Colonic mucosa (tissue), 4 donors: ENCODE measurements at regions not wholly inside any gene's neighbourhood (a gene's known extent, or its start where the extent isn't known, plus 50 kb on each side); places are given as distances from the start of the nearest gene placed in this dataset.

Source experiments
- DNase-seq: peaks from one replicate; pipeline ENCODE4 v3.0.0-alpha.2; 2020
- H3K27ac ChIP-seq: fragments of 200-600 bp; one replicate; pipeline ENCODE4 v1.8.0; 2021
- H3K27me3 ChIP-seq: fragments of 200-600 bp; one replicate; pipeline ENCODE4 v1.8.0; 2021
- H3K36me3 ChIP-seq: fragments of 200-600 bp; one replicate; pipeline ENCODE4 v1.8.0; 2021
- H3K4me1 ChIP-seq: fragments of 200-600 bp; one replicate; pipeline ENCODE4 v1.8.0; 2021; ENCODE audit warnings: mild to moderate bottlenecking
- H3K4me3 ChIP-seq: fragments of 200-600 bp; one replicate; pipeline ENCODE4 v1.8.0; 2021
- H3K9ac ChIP-seq, 2 donors: one replicate each; pipeline ENCODE4 v1.7.0; 2013; ENCODE audit warnings: control low read depth in 2 of 2, low read depth in 2 of 2, low read length in 2 of 2
- H3K9me3 ChIP-seq: fragments of 200-600 bp; one replicate; pipeline ENCODE4 v1.8.0; 2021
- intact Hi-C: fragments of 100-400 bp; cut with DNase I; formaldehyde crosslinking; loops from one replicate; pipeline ENCODE4 v1.14.1; 2022
- TF ChIP-seq, protein P1 (sequence below): fragments of 200-600 bp; IDR thresholded peaks from one replicate; pipeline ENCODE4 v1.8.0; 2022; ENCODE audit warnings: antibody characterized with exemption, mild to moderate bottlenecking
- donor health status: healthy.
- donor health status: DM: no; HTN: no; CAD: no.
- donor health status: DM: no; HTN: no; CAD: no.

DNA sequence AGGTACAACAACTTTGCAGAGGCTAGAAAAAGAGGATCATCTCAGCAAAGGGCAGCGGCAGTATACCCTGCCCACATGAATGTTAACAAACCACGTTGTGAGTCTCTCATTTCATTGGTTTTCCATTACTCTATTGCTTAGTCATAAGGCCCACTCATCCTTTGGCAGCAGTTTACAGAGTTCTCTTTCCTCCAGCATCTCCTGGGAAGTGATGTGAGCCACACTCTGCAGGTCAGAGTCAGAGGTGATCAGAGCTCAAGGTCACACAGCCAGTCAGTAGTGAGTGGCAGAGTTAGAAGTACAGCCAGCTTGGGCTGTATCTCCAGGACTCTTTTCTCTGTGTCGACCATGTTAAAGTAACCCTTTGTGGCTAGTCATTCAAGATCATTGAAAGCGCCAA is 599.6 kb upstream of the GRAMD2B start:
- Histone ChIP-seq H3K9ac (no peak overlapping the region), H3K36me3 (no peaks in the 10 kb centered on the region), H3K9me3 (no peaks in the 10 kb centered on the region), H3K4me1 (no peaks in the 10 kb centered on the region), H3K27ac (no peak overlapping the region), H3K4me3 (no peak overlapping the region), H3K27me3 (no peaks in the 10 kb centered on the region)
- TF ChIP-seq, protein P1, sequence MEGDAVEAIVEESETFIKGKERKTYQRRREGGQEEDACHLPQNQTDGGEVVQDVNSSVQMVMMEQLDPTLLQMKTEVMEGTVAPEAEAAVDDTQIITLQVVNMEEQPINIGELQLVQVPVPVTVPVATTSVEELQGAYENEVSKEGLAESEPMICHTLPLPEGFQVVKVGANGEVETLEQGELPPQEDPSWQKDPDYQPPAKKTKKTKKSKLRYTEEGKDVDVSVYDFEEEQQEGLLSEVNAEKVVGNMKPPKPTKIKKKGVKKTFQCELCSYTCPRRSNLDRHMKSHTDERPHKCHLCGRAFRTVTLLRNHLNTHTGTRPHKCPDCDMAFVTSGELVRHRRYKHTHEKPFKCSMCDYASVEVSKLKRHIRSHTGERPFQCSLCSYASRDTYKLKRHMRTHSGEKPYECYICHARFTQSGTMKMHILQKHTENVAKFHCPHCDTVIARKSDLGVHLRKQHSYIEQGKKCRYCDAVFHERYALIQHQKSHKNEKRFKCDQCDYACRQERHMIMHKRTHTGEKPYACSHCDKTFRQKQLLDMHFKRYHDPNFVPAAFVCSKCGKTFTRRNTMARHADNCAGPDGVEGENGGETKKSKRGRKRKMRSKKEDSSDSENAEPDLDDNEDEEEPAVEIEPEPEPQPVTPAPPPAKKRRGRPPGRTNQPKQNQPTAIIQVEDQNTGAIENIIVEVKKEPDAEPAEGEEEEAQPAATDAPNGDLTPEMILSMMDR = no peak
- intact Hi-C loops = no loop called here
- DNase-seq = no peak

DNA sequence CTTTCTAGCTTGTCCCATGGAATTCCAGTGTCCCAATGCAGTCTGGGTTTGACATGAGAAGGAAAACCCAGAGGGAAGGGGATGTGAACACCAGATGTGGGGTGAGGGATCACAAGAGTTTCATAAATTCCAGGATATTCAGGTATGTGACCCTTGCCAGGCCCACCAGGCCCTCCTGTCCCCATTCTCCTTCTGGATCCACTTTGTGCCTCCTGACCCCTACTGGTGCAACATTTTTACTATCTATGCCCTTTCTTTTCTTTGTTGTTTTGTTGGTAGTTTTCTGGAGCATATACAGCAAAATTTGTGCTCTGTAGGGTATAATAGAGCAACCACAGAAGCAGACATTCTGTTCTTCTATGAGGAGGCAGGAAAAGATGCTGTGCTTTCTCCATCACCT is 597.0 kb upstream of the GRAMD2B start:
- no peak overlapping the region for H3K27ac ChIP-seq
- H3K4me1 ChIP-seq = no peaks in the 10 kb centered on the region
- H3K36me3 ChIP-seq = no peaks in the 10 kb centered on the region
- H3K4me3 ChIP-seq = no peak overlapping the region
- DNase-seq = no peak
- no peaks in the 10 kb centered on the region for H3K27me3 ChIP-seq
- TF ChIP-seq, protein P1 = no peak
- no peaks in the 10 kb centered on the region for H3K9me3 ChIP-seq
- H3K9ac ChIP-seq = no peak overlapping the region
- intact Hi-C loops = no loop called here

DNA sequence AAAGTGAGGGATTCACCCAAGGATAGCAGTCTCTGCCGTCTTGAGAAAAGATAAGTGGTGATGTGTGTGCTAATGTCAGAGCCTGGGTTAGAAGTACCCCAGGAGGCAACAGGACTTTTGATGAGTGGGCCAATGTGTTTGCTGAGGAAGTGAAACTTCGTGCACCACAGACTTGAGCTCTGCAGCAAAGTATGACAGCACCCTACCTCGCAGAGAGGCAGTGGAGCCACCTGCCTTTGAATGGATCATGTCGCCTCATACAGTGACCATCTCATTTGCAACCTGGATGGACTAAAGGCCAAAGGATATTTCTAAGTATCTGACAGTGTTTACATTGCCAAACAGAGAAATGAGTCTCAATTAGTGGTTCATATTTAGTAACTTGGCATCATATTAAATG is 593.9 kb upstream of the GRAMD2B start:
- H3K9me3 ChIP-seq = no peaks in the 10 kb centered on the region
- no peak overlapping the region for H3K4me3 ChIP-seq
- no peaks in the 10 kb centered on the region for H3K36me3 ChIP-seq
- no peak overlapping the region for H3K9ac ChIP-seq
- TF ChIP-seq, protein P1 = no peak
- no peaks in the 10 kb centered on the region for H3K27me3 ChIP-seq
- intact Hi-C loops = no loop called here
- no peak overlapping the region for H3K27ac ChIP-seq
- no peaks in the 10 kb centered on the region for H3K4me1 ChIP-seq
- no peak for DNase-seq

DNA sequence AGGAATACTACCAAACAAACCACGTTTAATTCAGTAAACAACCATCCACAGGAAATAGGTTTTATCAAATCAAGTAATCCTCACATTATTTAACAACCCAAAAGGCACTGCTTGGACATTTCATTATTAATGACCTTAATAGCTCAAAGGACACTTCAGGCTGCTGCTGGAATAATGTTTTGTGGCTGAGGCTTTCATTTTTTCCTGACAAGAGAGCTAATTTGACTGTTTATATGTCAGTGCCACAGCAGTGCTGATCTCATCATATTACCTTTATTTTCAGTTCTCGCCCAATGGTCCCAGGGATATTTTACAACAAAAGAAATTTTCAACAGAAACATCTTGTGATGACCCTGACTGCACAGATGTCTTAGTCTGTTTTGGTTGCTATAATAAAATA is 589.8 kb upstream of the GRAMD2B start:
- H3K27me3 ChIP-seq = no peaks in the 10 kb centered on the region
- H3K4me1 ChIP-seq = no peaks in the 10 kb centered on the region
- TF ChIP-seq, protein P1 = no peak
- no peak overlapping the region for H3K9ac ChIP-seq
- H3K4me3 ChIP-seq = no peak overlapping the region
- H3K36me3 ChIP-seq = no peaks in the 10 kb centered on the region
- no peak for DNase-seq
- no peaks in the 10 kb centered on the region for H3K9me3 ChIP-seq
- H3K27ac ChIP-seq = no peak overlapping the region
- intact Hi-C loops = no loop called here

DNA sequence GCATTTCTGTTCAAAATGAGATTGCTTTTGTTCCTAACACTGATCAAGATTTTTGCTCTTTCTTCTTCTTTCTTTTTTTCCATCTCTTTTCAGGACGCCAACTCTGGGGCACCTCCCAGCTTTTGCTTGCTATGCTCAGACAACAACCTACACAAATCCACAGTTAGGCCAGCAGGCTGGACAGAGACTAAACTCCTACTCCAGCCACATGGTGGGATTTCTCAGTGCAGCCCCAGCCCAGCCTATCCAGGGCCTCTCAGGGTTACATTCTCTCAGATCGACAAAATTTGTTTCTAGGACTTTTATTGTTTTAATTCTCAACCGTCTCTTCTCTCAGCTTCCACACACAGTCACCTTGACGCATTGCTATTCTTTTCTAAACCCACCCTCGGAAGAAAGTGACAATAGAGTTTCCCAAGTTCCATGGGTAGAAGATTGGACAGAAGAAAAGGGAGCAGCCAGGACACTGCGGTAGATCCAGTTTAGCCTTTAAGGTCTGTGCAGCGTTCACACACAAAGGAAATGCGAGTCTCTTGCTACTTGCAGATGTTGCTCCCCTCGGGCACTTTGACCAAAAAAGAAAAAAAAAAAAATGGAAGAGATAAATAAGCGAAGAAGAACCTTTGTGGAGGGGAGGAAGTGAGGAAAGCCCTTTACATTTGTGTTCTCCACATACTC is 588.6 kb upstream of the GRAMD2B start:
- H3K27me3 ChIP-seq = no peaks in the 10 kb centered on the region
- no peaks in the 10 kb centered on the region for H3K9me3 ChIP-seq
- DNase-seq = no peak
- intact Hi-C loops = no loop called here
- TF ChIP-seq, protein P1 = no peak
- H3K9ac ChIP-seq = no peak overlapping the region
- no peaks in the 10 kb centered on the region for H3K4me1 ChIP-seq
- H3K27ac ChIP-seq = no peak overlapping the region
- H3K36me3 ChIP-seq = no peaks in the 10 kb centered on the region
- no peak overlapping the region for H3K4me3 ChIP-seq
